Endothelial cell of umbilical vein (primary cell): ENCODE measurements at regions not wholly inside any gene's neighbourhood (a gene's known extent, or its start where the extent isn't known, plus 50 kb on each side); places are given as distances from the start of the nearest gene placed in this dataset.
"Not testable (repeated sequence)": the region's sequence is repeated elsewhere in the genome, so short reads cannot be mapped to it uniquely, and the experiment has no call there.

Experiments
- CTCF ChIP-seq, 2 donors: IDR thresholded peaks; 1 replicate in 1 of 2; 2 replicates in 1 of 2; pipeline ENCODE4 v1.5.1; 2011; ENCODE audit warnings: low read length in 2 of 2, mild to moderate bottlenecking in 2 of 2, moderate library complexity in 2 of 2, control low read depth in 1 of 2, inconsistent platforms in 1 of 2, low read depth in 1 of 2; ENCODE audit not compliant: insufficient read depth in 1 of 2; ENCODE audit errors: extremely low read depth in 1 of 2
- EZH2 ChIP-seq: IDR thresholded peaks from 2 replicates; pipeline ENCODE4 v1.6.1; 2012; ENCODE audit warnings: borderline replicate concordance, low read depth, mild to moderate bottlenecking, moderate library complexity, low read length, inconsistent platforms; ENCODE audit not compliant: severe bottlenecking
- JUN ChIP-seq: IDR thresholded peaks from 2 replicates; pipeline ENCODE4 v1.6.1; 2011; ENCODE audit warnings: borderline replicate concordance, low read depth; ENCODE audit not compliant: insufficient read length, insufficient read depth
- POLR2A ChIP-seq: IDR thresholded peaks from 2 replicates; pipeline ENCODE4 v1.6.1; 2012; ENCODE audit warnings: low read depth, mild to moderate bottlenecking, control low read depth, low read length

- not testable (repeated sequence) for TF ChIP-seq JUN; CTCF (IDR thresholded peaks at IDR 0.05; ENCODE audit: extremely low read depth in 1 of 2, insufficient read depth in 1 of 2, low read depth in 1 of 2, low read length in 2 of 2); POLR2A; EZH2
Observed at GRCh38 chr6:11930834-11931233, 81.3 kb upstream of the HIVEP1 start.
